Endothelial cell of umbilical vein (primary cell): ENCODE measurements at regions not wholly inside any gene's neighbourhood (a gene's known extent, or its start where the extent isn't known, plus 50 kb on each side); places are given as distances from the start of the nearest gene placed in this dataset.

Source experiments
- BruUV-seq: library from RNA; stranded (reverse); fragments of 400-500 nt; replicated peaks from 2 replicates; lab custom pipeline; 2021; lab: Mats Ljungman, UMichigan
- CTCF ChIA-PET: fragments of 300-600, 350-600 bp; sonication (Branson Sonifier 250); formaldehyde crosslinking; loops from one replicate; lab custom pipeline; 2021; ENCODE audit warnings: antibody characterized with exemption, inconsistent platforms; lab: Charles Lee
- POLR2A ChIA-PET: fragments of 300-600, 350-600 bp; sonication (Branson Sonifier 250); formaldehyde crosslinking; loops from one replicate; lab custom pipeline; 2021; ENCODE audit warnings: antibody characterized with exemption, inconsistent platforms; lab: Charles Lee
- DNase-seq: peaks from one replicate; pipeline ENCODE4 v3.0.0-alpha.2; 2011; ENCODE audit warnings: low read depth, low spot score
- FAIRE-seq: peaks from 2 replicates; lab custom pipeline; 2011; peaks lifted over from hg19 to GRCh38; lab: Jason Lieb, UNC
- H2AFZ ChIP-seq: 2 replicates; pipeline ENCODE4 v1.6.0; 2012; ENCODE audit warnings: low read depth, low read length, control low read depth, inconsistent platforms
- H3K27ac ChIP-seq: 2 replicates; pipeline ENCODE4 v1.5.1; 2011; ENCODE audit warnings: low read depth, mild to moderate bottlenecking, control low read depth, low read length, moderate library complexity; ENCODE audit not compliant: insufficient read depth
- H3K27me3 ChIP-seq, 2 experiments: 2 replicates each; pipeline versions ENCODE4 v1.6.0 to v1.6.1; 2011; ENCODE audit warnings: low read length in 2 of 2, mixed read lengths in 1 of 2; ENCODE audit not compliant: control insufficient read depth in 2 of 2, insufficient read depth in 2 of 2
- H3K36me3 ChIP-seq, 2 experiments: 2 replicates in 1 of 2; 3 replicates in 1 of 2; pipeline ENCODE4 v1.5.1; 2011; ENCODE audit warnings: low read length in 2 of 2, mild to moderate bottlenecking in 1 of 2, moderate library complexity in 1 of 2; ENCODE audit not compliant: control insufficient read depth in 2 of 2, insufficient read depth in 2 of 2; ENCODE audit errors: extremely low read depth in 1 of 2
- H3K4me1 ChIP-seq: 3 replicates; pipeline ENCODE4 v1.5.1; 2011; ENCODE audit warnings: mild to moderate bottlenecking, low read length; ENCODE audit not compliant: control insufficient read depth, insufficient read depth; ENCODE audit errors: extremely low read depth
- H3K4me2 ChIP-seq: 2 replicates; pipeline ENCODE4 v1.6.1; 2011; ENCODE audit warnings: low read length, control low read depth, mixed read lengths; ENCODE audit not compliant: insufficient read depth
- H3K4me3 ChIP-seq, 3 experiments: fragments of 200-600 bp in 1 of 3; sonication (generic), shearing (Covaris generic) in 1 of 3; replicated peaks in 1 of 3; 2 replicates each; pipeline ENCODE4 v1.5.1; 2011 to 2016; ENCODE audit warnings: control low read depth in 3 of 3, low read length in 3 of 3, mild to moderate bottlenecking in 2 of 3, inconsistent platforms in 1 of 3, low read depth in 1 of 3, moderate library complexity in 1 of 3; ENCODE audit not compliant: insufficient read depth in 1 of 3
- H3K79me2 ChIP-seq: 2 replicates; pipeline ENCODE4 v1.6.0; 2012; ENCODE audit warnings: low read length, inconsistent platforms; ENCODE audit not compliant: control insufficient read depth, insufficient read depth
- H3K9ac ChIP-seq: replicated peaks from 2 replicates; pipeline ENCODE3; 2011; ENCODE audit warnings: low read length, control low read depth; ENCODE audit not compliant: insufficient read depth; ENCODE audit errors: extremely low read depth
- H3K9me1 ChIP-seq: replicated peaks from 3 replicates; pipeline ENCODE4 v1.6.0; 2011; ENCODE audit warnings: mild to moderate bottlenecking, low read length; ENCODE audit not compliant: control insufficient read depth, insufficient read depth; ENCODE audit errors: extremely low read depth
- H3K9me3 ChIP-seq: replicated peaks from 2 replicates; pipeline ENCODE4 v1.5.1; 2012; ENCODE audit warnings: low read length, inconsistent platforms; ENCODE audit not compliant: control insufficient read depth, insufficient read depth
- H4K20me1 ChIP-seq: replicated peaks from 2 replicates; pipeline ENCODE3; 2011; ENCODE audit warnings: mild to moderate bottlenecking, low read length; ENCODE audit not compliant: control insufficient read depth, insufficient read depth; ENCODE audit errors: extremely low read depth
- EZH2 ChIP-seq: IDR thresholded peaks from 2 replicates; pipeline ENCODE4 v1.6.1; 2012; ENCODE audit warnings: borderline replicate concordance, low read depth, mild to moderate bottlenecking, moderate library complexity, low read length, inconsistent platforms; ENCODE audit not compliant: severe bottlenecking
- GATA2 ChIP-seq: IDR thresholded peaks from 2 replicates; pipeline ENCODE4 v1.7.0; 2011; ENCODE audit warnings: low read depth, mild to moderate bottlenecking, moderate library complexity, mixed read lengths, low read length; ENCODE audit not compliant: insufficient read length, insufficient read depth
- JUN ChIP-seq: IDR thresholded peaks from 2 replicates; pipeline ENCODE4 v1.6.1; 2011; ENCODE audit warnings: borderline replicate concordance, low read depth; ENCODE audit not compliant: insufficient read length, insufficient read depth
- POLR2A ChIP-seq: IDR thresholded peaks from 2 replicates; pipeline ENCODE4 v1.6.1; 2012; ENCODE audit warnings: low read depth, mild to moderate bottlenecking, control low read depth, low read length
- POLR2AphosphoS5 ChIP-seq: IDR thresholded peaks from 2 replicates; pipeline ENCODE4 v1.6.1; 2012; ENCODE audit warnings: low read depth, mild to moderate bottlenecking, control low read depth, low read length, moderate library complexity; ENCODE audit not compliant: insufficient read depth
- dilution Hi-C: fragments of 300-500 bp; cut with MboI; formaldehyde crosslinking; loops from one replicate; pipeline ENCODE4 v1.15.0; 2019; ENCODE audit warnings: low sequenced_read_pairs; ENCODE audit not compliant: extremely low pct_ligation_motif_present
- intact Hi-C: fragments of 100-400 bp; cut with micrococcal nuclease; formaldehyde crosslinking; loops from one replicate; pipeline ENCODE4 v1.10.0; 2022
- TF ChIP-seq, protein P1 (sequence below): IDR thresholded peaks from 2 replicates; pipeline ENCODE4 v1.6.1; 2011; ENCODE audit not compliant: insufficient read depth, insufficient read length
- TF ChIP-seq, protein P2 (sequence below), 2 donors: IDR thresholded peaks; 1 replicate in 1 of 2; 2 replicates in 1 of 2; pipeline ENCODE4 v1.5.1; 2011; ENCODE audit warnings: low read length in 2 of 2, mild to moderate bottlenecking in 2 of 2, moderate library complexity in 2 of 2, control low read depth in 1 of 2, inconsistent platforms in 1 of 2, low read depth in 1 of 2; ENCODE audit not compliant: insufficient read depth in 1 of 2; ENCODE audit errors: extremely low read depth in 1 of 2

DNA sequence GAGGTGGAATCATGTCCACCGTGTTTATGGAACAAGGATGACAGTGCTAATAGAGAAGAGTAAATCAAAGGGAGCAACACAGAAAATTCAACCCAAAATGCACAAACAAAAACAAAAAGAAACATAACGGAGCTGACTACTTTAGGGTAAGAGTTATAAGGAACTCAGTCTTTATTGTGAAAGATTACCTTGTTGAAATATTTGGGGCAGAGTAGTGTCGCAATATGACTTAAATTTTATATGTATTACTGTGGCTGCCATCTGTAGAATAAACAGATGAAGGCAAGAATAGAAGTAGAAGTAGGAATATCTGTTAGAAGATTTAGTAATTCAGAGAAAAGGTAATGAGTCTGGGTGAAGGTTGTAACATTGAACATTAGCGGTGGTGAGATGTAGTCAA lies 913.9 kb downstream of the BRINP3 start:
- intact Hi-C loops: no loop called here
- FAIRE-seq (no peak), DNase-seq (no peak)
- Histone ChIP-seq H3K4me3 (no peak overlapping the region), H3K4me2 (no peak overlapping the region), H3K4me1 (no peaks in the 10 kb centered on the region), H3K27ac (no peak overlapping the region), H4K20me1 (no peaks in the 10 kb centered on the region), H3K9me3 (no peaks in the 10 kb centered on the region), H3K36me3 (no peaks in the 10 kb centered on the region), H3K9me1 (no peaks in the 10 kb centered on the region), H2AFZ (no peak overlapping the region), H3K9ac (no peak overlapping the region), H3K27me3 (no peaks in the 10 kb centered on the region), H3K79me2 (no peaks in the 10 kb centered on the region)
- no TSS peak for BruUV-seq
- dilution Hi-C loops: no loop called here
- TF ChIP-seq POLR2A: no peak
- TF ChIP-seq JUN: no peak
- TF ChIP-seq, protein P1, sequence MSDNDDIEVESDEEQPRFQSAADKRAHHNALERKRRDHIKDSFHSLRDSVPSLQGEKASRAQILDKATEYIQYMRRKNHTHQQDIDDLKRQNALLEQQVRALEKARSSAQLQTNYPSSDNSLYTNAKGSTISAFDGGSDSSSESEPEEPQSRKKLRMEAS: no peak
- no peak for TF ChIP-seq GATA2
- TF ChIP-seq, protein P2, sequence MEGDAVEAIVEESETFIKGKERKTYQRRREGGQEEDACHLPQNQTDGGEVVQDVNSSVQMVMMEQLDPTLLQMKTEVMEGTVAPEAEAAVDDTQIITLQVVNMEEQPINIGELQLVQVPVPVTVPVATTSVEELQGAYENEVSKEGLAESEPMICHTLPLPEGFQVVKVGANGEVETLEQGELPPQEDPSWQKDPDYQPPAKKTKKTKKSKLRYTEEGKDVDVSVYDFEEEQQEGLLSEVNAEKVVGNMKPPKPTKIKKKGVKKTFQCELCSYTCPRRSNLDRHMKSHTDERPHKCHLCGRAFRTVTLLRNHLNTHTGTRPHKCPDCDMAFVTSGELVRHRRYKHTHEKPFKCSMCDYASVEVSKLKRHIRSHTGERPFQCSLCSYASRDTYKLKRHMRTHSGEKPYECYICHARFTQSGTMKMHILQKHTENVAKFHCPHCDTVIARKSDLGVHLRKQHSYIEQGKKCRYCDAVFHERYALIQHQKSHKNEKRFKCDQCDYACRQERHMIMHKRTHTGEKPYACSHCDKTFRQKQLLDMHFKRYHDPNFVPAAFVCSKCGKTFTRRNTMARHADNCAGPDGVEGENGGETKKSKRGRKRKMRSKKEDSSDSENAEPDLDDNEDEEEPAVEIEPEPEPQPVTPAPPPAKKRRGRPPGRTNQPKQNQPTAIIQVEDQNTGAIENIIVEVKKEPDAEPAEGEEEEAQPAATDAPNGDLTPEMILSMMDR (IDR thresholded peaks at IDR 0.05; ENCODE audit: extremely low read depth in 1 of 2, insufficient read depth in 1 of 2, low read depth in 1 of 2, low read length in 2 of 2): no peak
- ChIA-PET POLR2A (no interaction called here), CTCF (no interaction called here)

- no peaks in the 10 kb centered on the region for H3K9me3 ChIP-seq
- H3K4me1 ChIP-seq: no peaks in the 10 kb centered on the region
- H3K27me3 ChIP-seq: no peaks in the 10 kb centered on the region
- CTCF ChIA-PET: no interaction called here
- no peak overlapping the region for H3K4me3 ChIP-seq
- H3K27ac ChIP-seq: no peak overlapping the region
- POLR2A ChIA-PET: no interaction called here
- intact Hi-C loops (no loop called here), dilution Hi-C loops (no loop called here)
- DNase-seq: no peak
- H3K9ac ChIP-seq: no peak overlapping the region
- H3K79me2 ChIP-seq: no peaks in the 10 kb centered on the region
- H3K36me3 ChIP-seq: no peaks in the 10 kb centered on the region
- no peak for FAIRE-seq
- no peaks in the 10 kb centered on the region for H3K9me1 ChIP-seq
- no peak overlapping the region for H3K4me2 ChIP-seq
- H4K20me1 ChIP-seq: no peaks in the 10 kb centered on the region
- TF ChIP-seq POLR2AphosphoS5 (no peak), EZH2 (no peak), JUN (no peak)
- no peak overlapping the region for H2AFZ ChIP-seq
- no TSS peak for BruUV-seq
Observed at GRCh38 chr1:189567890-189568289, 909.8 kb downstream of the BRINP3 start.
